ENCODE measurements at regions not wholly inside any gene's neighbourhood (a gene's known extent, or its start where the extent isn't known, plus 50 kb on each side); places are given as distances from the start of the nearest gene placed in this dataset.

GRCh38 chr3:176663387-176663786 is 533.9 kb downstream of the TBL1XR1 start:
- Histone ChIP-seq H3K4me1 (no peaks in the 10 kb centered on the region), H3K36me3 (no peaks in the 10 kb centered on the region), H3K27ac (no peak overlapping the region), H3K9me3 (no peaks in the 10 kb centered on the region), H3K4me3 (no peak overlapping the region), H3K27me3 (no peaks in the 10 kb centered on the region)
- TF ChIP-seq CTCF (IDR thresholded peaks at IDR 0.05) = no peak
- TF ChIP-seq POLR2A (IDR thresholded peaks at IDR 0.05) = no peak
- no peak for DNase-seq

- Histone ChIP-seq H3K27me3 (no peaks in the 10 kb centered on the region), H3K4me3 (no peak overlapping the region), H3K4me1 (no peaks in the 10 kb centered on the region), H3K27ac (no peak overlapping the region), H3K9me3 (no peaks in the 10 kb centered on the region), H3K36me3 (no peaks in the 10 kb centered on the region)
- TF ChIP-seq POLR2A (IDR thresholded peaks at IDR 0.05) (no peak), CTCF (IDR thresholded peaks at IDR 0.05) (no peak)
- no peak for DNase-seq
Observed at GRCh38 chr3:176661432-176661964, 535.8 kb downstream of the TBL1XR1 start.

- Histone ChIP-seq H3K36me3 (no peaks in the 10 kb centered on the region), H3K9me3 (no peaks in the 10 kb centered on the region), H3K27ac (no peak overlapping the region), H3K27me3 (no peaks in the 10 kb centered on the region), H3K4me1 (no peaks in the 10 kb centered on the region), H3K4me3 (no peak overlapping the region)
- DNase-seq = no peak
- TF ChIP-seq CTCF (IDR thresholded peaks at IDR 0.05) (no peak), POLR2A (IDR thresholded peaks at IDR 0.05) (no peak)
Observed at GRCh38 chr3:176655404-176656094, 541.7 kb downstream of the TBL1XR1 start.

- no peak for DNase-seq
- TF ChIP-seq POLR2A (IDR thresholded peaks at IDR 0.05) (no peak), CTCF (IDR thresholded peaks at IDR 0.05) (no peak)
- Histone ChIP-seq H3K4me1 (no peaks in the 10 kb centered on the region), H3K27ac (no peak overlapping the region), H3K4me3 (no peak overlapping the region), H3K27me3 (no peaks in the 10 kb centered on the region), H3K9me3 (no peaks in the 10 kb centered on the region), H3K36me3 (no peaks in the 10 kb centered on the region)
Observed at GRCh38 chr3:176651622-176652021, 545.7 kb downstream of the TBL1XR1 start.

- no peaks in the 10 kb centered on the region for H3K4me1 ChIP-seq
- no peak for DNase-seq
- H3K9me3 ChIP-seq = no peaks in the 10 kb centered on the region
- no peak overlapping the region for H3K27ac ChIP-seq
- TF ChIP-seq POLR2A (IDR thresholded peaks at IDR 0.05) = no peak
- TF ChIP-seq CTCF (IDR thresholded peaks at IDR 0.05) = no peak
- no peak overlapping the region for H3K4me3 ChIP-seq
- no peaks in the 10 kb centered on the region for H3K27me3 ChIP-seq
- H3K36me3 ChIP-seq = no peaks in the 10 kb centered on the region
Observed at GRCh38 chr3:176650478-176650877, 546.8 kb downstream of the TBL1XR1 start.

Measured in Peyer's patch (tissue), 4 donors.